ENCODE measurements at regions not wholly inside any gene's neighbourhood (a gene's known extent, or its start where the extent isn't known, plus 50 kb on each side); places are given as distances from the start of the nearest gene placed in this dataset.

DNA sequence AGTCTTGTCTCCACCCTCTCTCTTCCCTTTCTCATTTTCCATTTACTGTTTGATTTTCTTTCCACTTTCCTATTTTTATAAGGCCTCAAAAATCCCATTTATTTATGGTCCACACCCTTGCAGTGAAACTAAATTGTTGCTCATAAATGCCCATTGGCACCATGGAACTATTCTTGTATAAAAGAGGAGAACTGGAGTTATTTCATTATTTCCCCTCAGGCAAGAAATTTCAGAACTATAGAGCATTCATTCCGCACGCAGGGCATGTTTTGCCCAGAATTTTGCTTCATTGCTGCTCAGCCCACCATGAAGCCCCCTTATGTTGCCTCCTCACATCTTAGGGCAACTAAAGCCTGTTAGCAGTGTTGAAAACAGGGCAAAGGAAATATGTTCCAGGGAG, 113.7 kb upstream of the MMADHC start:
- Mint-ChIP-seq H3K4me1 (ENCODE audit: low read depth) (no peaks in the 10 kb centered on the region), H3K4me3 (no peak overlapping the region), H3K27ac (no peak overlapping the region), H3K27me3 (no peaks in the 10 kb centered on the region), H3K36me3 (ENCODE audit: low read depth) (no peaks in the 10 kb centered on the region), H3K9me3 (no peaks in the 10 kb centered on the region)
- H3K4me3 ChIP-seq (ENCODE audit: low read length) = no peak overlapping the region
- intact Hi-C loops (cut with DNase I, micrococcal nuclease) = no loop called here
- no peaks in the 10 kb centered on the region for H3K4me1 ChIP-seq (ENCODE audit: insufficient read depth, low read length)
- H3K27me3 ChIP-seq (ENCODE audit: control insufficient read depth in 1 of 2, insufficient read depth in 2 of 2, low read length in 2 of 2) = no peaks in the 10 kb centered on the region
- TF ChIP-seq, protein P1, sequence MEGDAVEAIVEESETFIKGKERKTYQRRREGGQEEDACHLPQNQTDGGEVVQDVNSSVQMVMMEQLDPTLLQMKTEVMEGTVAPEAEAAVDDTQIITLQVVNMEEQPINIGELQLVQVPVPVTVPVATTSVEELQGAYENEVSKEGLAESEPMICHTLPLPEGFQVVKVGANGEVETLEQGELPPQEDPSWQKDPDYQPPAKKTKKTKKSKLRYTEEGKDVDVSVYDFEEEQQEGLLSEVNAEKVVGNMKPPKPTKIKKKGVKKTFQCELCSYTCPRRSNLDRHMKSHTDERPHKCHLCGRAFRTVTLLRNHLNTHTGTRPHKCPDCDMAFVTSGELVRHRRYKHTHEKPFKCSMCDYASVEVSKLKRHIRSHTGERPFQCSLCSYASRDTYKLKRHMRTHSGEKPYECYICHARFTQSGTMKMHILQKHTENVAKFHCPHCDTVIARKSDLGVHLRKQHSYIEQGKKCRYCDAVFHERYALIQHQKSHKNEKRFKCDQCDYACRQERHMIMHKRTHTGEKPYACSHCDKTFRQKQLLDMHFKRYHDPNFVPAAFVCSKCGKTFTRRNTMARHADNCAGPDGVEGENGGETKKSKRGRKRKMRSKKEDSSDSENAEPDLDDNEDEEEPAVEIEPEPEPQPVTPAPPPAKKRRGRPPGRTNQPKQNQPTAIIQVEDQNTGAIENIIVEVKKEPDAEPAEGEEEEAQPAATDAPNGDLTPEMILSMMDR (IDR thresholded peaks at IDR 0.05) = no peak
- H3K36me3 ChIP-seq (ENCODE audit: insufficient read depth, low read length) = no peaks in the 10 kb centered on the region
- no peak overlapping the region for H3K27ac ChIP-seq (ENCODE audit: low read depth in 1 of 2, low read length in 2 of 2)
- ATAC-seq (ENCODE audit: poor library complexity) = no peak
- no peak for DNase-seq
- no peaks in the 10 kb centered on the region for H3K9me3 ChIP-seq (ENCODE audit: control insufficient read depth in 1 of 2, insufficient read depth in 1 of 2, low read length in 2 of 2)
- ChIA-PET POLR2A (no interaction called here), CTCF (no interaction called here)

DNA sequence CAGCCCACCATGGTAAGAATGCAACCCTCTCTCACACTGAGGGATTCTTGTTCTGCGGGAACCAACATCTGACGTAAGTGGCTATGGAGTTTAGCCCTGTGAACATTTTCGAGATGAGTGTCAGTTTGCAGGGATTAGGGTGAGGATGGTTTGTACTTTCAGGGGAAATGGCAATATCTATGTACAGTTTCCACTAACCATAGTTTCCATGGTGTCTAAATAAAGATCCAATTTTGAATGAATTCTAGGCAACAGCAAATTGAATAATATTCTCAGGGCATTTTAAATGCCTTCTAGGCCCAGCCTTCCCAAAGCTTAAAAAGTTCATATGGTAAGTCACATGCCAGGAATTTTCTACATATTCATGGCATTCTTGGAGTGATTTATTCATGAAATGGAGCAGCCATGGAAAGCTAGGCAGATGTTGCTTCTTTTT, 105.4 kb upstream of the MMADHC start:
- Mint-ChIP-seq H3K4me1 (ENCODE audit: low read depth) (no peaks in the 10 kb centered on the region), H3K27me3 (no peaks in the 10 kb centered on the region), H3K4me3 (no peak overlapping the region), H3K27ac (no peak overlapping the region), H3K36me3 (ENCODE audit: low read depth) (no peaks in the 10 kb centered on the region), H3K9me3 (no peaks in the 10 kb centered on the region)
- H3K9me3 ChIP-seq (ENCODE audit: control insufficient read depth in 1 of 2, insufficient read depth in 1 of 2, low read length in 2 of 2) = no peaks in the 10 kb centered on the region
- ChIA-PET CTCF (no interaction called here), POLR2A (no interaction called here)
- no peak for ATAC-seq (ENCODE audit: poor library complexity)
- no peaks in the 10 kb centered on the region for H3K4me1 ChIP-seq (ENCODE audit: insufficient read depth, low read length)
- no peak overlapping the region for H3K4me3 ChIP-seq (ENCODE audit: low read length)
- H3K27me3 ChIP-seq (ENCODE audit: control insufficient read depth in 1 of 2, insufficient read depth in 2 of 2, low read length in 2 of 2) = no peaks in the 10 kb centered on the region
- intact Hi-C loops (cut with DNase I, micrococcal nuclease) = no loop called here
- no peak for DNase-seq
- TF ChIP-seq, protein P1 (IDR thresholded peaks at IDR 0.05) = no peak
- no peaks in the 10 kb centered on the region for H3K36me3 ChIP-seq (ENCODE audit: insufficient read depth, low read length)
- no peak overlapping the region for H3K27ac ChIP-seq (ENCODE audit: low read depth in 1 of 2, low read length in 2 of 2)

DNA sequence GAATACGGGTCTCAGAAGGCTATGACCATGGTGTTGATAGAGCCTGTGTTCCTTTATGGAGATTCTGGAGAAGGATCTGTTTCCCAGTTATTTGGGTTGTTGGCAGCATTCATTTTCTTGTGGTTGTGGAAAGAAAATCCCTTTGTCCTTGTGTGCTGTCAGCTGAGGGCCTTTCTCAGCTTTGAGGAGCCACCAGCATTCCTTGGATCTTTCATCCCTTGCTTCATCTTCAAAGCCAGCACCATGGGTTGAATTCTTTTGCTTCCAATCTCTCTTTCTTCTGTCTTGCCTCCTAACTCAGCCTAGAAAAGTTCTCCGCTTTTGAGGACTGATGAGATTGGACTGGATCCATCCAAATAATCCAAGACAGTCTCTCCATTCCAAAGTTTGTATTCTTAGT, 103.2 kb upstream of the MMADHC start:
- CTCF ChIA-PET = no interaction called here
- ATAC-seq (ENCODE audit: poor library complexity) (no peak), DNase-seq (no peak)
- H3K4me1 Mint-ChIP-seq (ENCODE audit: low read depth) = no peaks in the 10 kb centered on the region
- Histone ChIP-seq H3K4me1 (ENCODE audit: insufficient read depth, low read length) (no peaks in the 10 kb centered on the region), H3K4me3 (ENCODE audit: low read length) (no peak overlapping the region), H3K36me3 (ENCODE audit: insufficient read depth, low read length) (no peaks in the 10 kb centered on the region), H3K27ac (ENCODE audit: low read depth in 1 of 2, low read length in 2 of 2) (no peak overlapping the region), H3K27me3 (ENCODE audit: control insufficient read depth in 1 of 2, insufficient read depth in 2 of 2, low read length in 2 of 2) (no peaks in the 10 kb centered on the region), H3K9me3 (ENCODE audit: control insufficient read depth in 1 of 2, insufficient read depth in 1 of 2, low read length in 2 of 2) (no peaks in the 10 kb centered on the region)
- H3K27me3 Mint-ChIP-seq = no peaks in the 10 kb centered on the region
- no peaks in the 10 kb centered on the region for H3K9me3 Mint-ChIP-seq
- no peaks in the 10 kb centered on the region for H3K36me3 Mint-ChIP-seq (ENCODE audit: low read depth)
- H3K27ac Mint-ChIP-seq = no peak overlapping the region
- TF ChIP-seq, protein P1 (IDR thresholded peaks at IDR 0.05) = no peak
- POLR2A ChIA-PET = no interaction called here
- intact Hi-C loops (cut with DNase I, micrococcal nuclease) = no loop called here
- no peak overlapping the region for H3K4me3 Mint-ChIP-seq

Measured in CD4-positive, alpha-beta T cell (primary cell).